Caco-2 (cell line): ENCODE measurements at regions not wholly inside any gene's neighbourhood (a gene's known extent, or its start where the extent isn't known, plus 50 kb on each side); places are given as distances from the start of the nearest gene placed in this dataset.

ENCODE experiments used
- BruUV-seq: library from RNA; stranded (reverse); fragments of 400-500 nt; replicated peaks from 2 replicates; lab custom pipeline; 2021; lab: Mats Ljungman, UMichigan
- CTCF ChIA-PET: fragments of 300-600 bp; sonication (Branson Sonifier 250); formaldehyde crosslinking; loops from one replicate; lab custom pipeline; 2022; ENCODE audit warnings: antibody characterized with exemption; lab: Charles Lee
- POLR2A ChIA-PET: fragments of 300-600 bp; sonication (Branson Sonifier 250); formaldehyde crosslinking; loops from one replicate; lab custom pipeline; 2022; ENCODE audit warnings: antibody characterized with exemption; lab: Charles Lee
- DNase-seq, 2 experiments: peaks; one replicate each; pipeline versions ENCODE4 v3.0.0 to v3.0.0-alpha.2; 2020 to 2022
- H3K27me3 ChIP-seq: replicated peaks from 2 replicates; pipeline ENCODE4 v1.6.0; 2011; ENCODE audit warnings: low read length; ENCODE audit not compliant: control insufficient read depth, insufficient read depth
- H3K36me3 ChIP-seq: 2 replicates; pipeline ENCODE4 v1.5.1; 2011; ENCODE audit warnings: low read length; ENCODE audit not compliant: control insufficient read depth, insufficient read depth
- H3K4me1 ChIP-seq: fragments of 250-450 bp; sonication (Bioruptor Pico); 2 replicates; pipeline ENCODE4 v1.5.1; 2020; ENCODE audit warnings: mild to moderate bottlenecking
- H3K4me3 ChIP-seq: 2 replicates; pipeline ENCODE4 v1.5.1; 2011; ENCODE audit warnings: low read depth, mild to moderate bottlenecking, control low read depth, low read length
- H3K9me3 ChIP-seq: fragments of 250-450 bp; sonication (Bioruptor Pico); 2 replicates; pipeline ENCODE4 v1.5.1; 2020; ENCODE audit warnings: mild to moderate bottlenecking, moderate library complexity
- H3K27ac Mint-ChIP-seq: one replicate; pipeline ENCODE4 v1.8.0; 2022; ENCODE audit warnings: mixed read lengths; ENCODE audit not compliant: unreplicated experiment
- H3K27me3 Mint-ChIP-seq: one replicate; pipeline ENCODE4 v1.8.0; 2022; ENCODE audit warnings: mixed read lengths; ENCODE audit not compliant: insufficient read depth, unreplicated experiment
- H3K36me3 Mint-ChIP-seq: one replicate; pipeline ENCODE4 v1.8.0; 2022; ENCODE audit warnings: mild to moderate bottlenecking, mixed read lengths; ENCODE audit not compliant: insufficient read depth, unreplicated experiment
- H3K4me1 Mint-ChIP-seq: one replicate; pipeline ENCODE4 v1.8.0; 2022; ENCODE audit warnings: low read depth, mixed read lengths; ENCODE audit not compliant: unreplicated experiment
- H3K4me3 Mint-ChIP-seq: one replicate; pipeline ENCODE4 v1.8.0; 2022; ENCODE audit warnings: mild to moderate bottlenecking, moderate library complexity, mixed read lengths; ENCODE audit not compliant: unreplicated experiment
- H3K9me3 Mint-ChIP-seq: one replicate; pipeline ENCODE4 v1.8.0; 2022; ENCODE audit warnings: mixed read lengths; ENCODE audit not compliant: unreplicated experiment
- intact Hi-C: fragments of 100-400 bp; cut with micrococcal nuclease; formaldehyde crosslinking; loops from one replicate; pipeline ENCODE4 v1.10.0; 2022; ENCODE audit not compliant: unreplicated experiment
- TF ChIP-seq, protein P1 (sequence below), 2 experiments: fragments of 200-600 bp in 1 of 2; IDR thresholded peaks; 1 replicate in 1 of 2; 2 replicates in 1 of 2; pipeline versions ENCODE4 v1.5.1 to v1.8.0; 2011 to 2022; ENCODE audit warnings: antibody characterized with exemption in 1 of 2, control low read depth in 1 of 2, inconsistent platforms in 1 of 2, low read depth in 1 of 2, low read length in 1 of 2, mild to moderate bottlenecking in 1 of 2, moderate library complexity in 1 of 2; ENCODE audit not compliant: insufficient read depth in 1 of 2, severe bottlenecking in 1 of 2, unreplicated experiment in 1 of 2

GRCh38 chr4:176538217-176538925 is 218.6 kb downstream of the SPCS3 start:
- CTCF ChIA-PET = no interaction called here
- intact Hi-C loops = no loop called here
- H3K4me1 ChIP-seq = no peaks in the 10 kb centered on the region

GRCh38 chr4:176539091-176539784 is 219.5 kb downstream of the SPCS3 start:
- intact Hi-C loops = no loop called here
- no peak for DNase-seq
- TF ChIP-seq, protein P1, sequence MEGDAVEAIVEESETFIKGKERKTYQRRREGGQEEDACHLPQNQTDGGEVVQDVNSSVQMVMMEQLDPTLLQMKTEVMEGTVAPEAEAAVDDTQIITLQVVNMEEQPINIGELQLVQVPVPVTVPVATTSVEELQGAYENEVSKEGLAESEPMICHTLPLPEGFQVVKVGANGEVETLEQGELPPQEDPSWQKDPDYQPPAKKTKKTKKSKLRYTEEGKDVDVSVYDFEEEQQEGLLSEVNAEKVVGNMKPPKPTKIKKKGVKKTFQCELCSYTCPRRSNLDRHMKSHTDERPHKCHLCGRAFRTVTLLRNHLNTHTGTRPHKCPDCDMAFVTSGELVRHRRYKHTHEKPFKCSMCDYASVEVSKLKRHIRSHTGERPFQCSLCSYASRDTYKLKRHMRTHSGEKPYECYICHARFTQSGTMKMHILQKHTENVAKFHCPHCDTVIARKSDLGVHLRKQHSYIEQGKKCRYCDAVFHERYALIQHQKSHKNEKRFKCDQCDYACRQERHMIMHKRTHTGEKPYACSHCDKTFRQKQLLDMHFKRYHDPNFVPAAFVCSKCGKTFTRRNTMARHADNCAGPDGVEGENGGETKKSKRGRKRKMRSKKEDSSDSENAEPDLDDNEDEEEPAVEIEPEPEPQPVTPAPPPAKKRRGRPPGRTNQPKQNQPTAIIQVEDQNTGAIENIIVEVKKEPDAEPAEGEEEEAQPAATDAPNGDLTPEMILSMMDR (IDR thresholded peaks at IDR 0.05; ENCODE audit: insufficient read depth in 1 of 2, low read depth in 1 of 2, low read length in 1 of 2, severe bottlenecking in 1 of 2, unreplicated experiment in 1 of 2) = no peak
- H3K4me3 ChIP-seq = no peak overlapping the region
- POLR2A ChIA-PET = no interaction called here
- no peaks in the 10 kb centered on the region for H3K4me1 ChIP-seq
- H3K9me3 Mint-ChIP-seq = no peaks in the 10 kb centered on the region
- no peaks in the 10 kb centered on the region for H3K36me3 ChIP-seq
- CTCF ChIA-PET = no interaction called here
- H3K27me3 Mint-ChIP-seq = peaks cover 5% of the 10 kb centered on the region
- H3K27ac Mint-ChIP-seq = no peak overlapping the region
- no peaks in the 10 kb centered on the region for H3K4me1 Mint-ChIP-seq
- H3K27me3 ChIP-seq = no peaks in the 10 kb centered on the region
- H3K36me3 Mint-ChIP-seq = no peaks in the 10 kb centered on the region
- H3K4me3 Mint-ChIP-seq = no peak overlapping the region
- no peaks in the 10 kb centered on the region for H3K9me3 ChIP-seq
- BruUV-seq = no TSS peak

More at GRCh38 chr4:176538217-176538925, 218.6 kb downstream of the SPCS3 start:
- no peaks in the 10 kb centered on the region for H3K9me3 Mint-ChIP-seq
- TF ChIP-seq, protein P1 (IDR thresholded peaks at IDR 0.05; ENCODE audit: insufficient read depth in 1 of 2, low read depth in 1 of 2, low read length in 1 of 2, severe bottlenecking in 1 of 2, unreplicated experiment in 1 of 2) = no peak
- Histone ChIP-seq H3K4me3 (no peak overlapping the region), H3K27me3 (no peaks in the 10 kb centered on the region), H3K36me3 (no peaks in the 10 kb centered on the region), H3K9me3 (no peaks in the 10 kb centered on the region)
- H3K27me3 Mint-ChIP-seq = peaks cover 5% of the 10 kb centered on the region
- BruUV-seq = no TSS peak
- H3K4me3 Mint-ChIP-seq = no peak overlapping the region
- DNase-seq = no peak
- POLR2A ChIA-PET = no interaction called here
- no peaks in the 10 kb centered on the region for H3K36me3 Mint-ChIP-seq
- no peaks in the 10 kb centered on the region for H3K4me1 Mint-ChIP-seq
- H3K27ac Mint-ChIP-seq = no peak overlapping the region

DNA sequence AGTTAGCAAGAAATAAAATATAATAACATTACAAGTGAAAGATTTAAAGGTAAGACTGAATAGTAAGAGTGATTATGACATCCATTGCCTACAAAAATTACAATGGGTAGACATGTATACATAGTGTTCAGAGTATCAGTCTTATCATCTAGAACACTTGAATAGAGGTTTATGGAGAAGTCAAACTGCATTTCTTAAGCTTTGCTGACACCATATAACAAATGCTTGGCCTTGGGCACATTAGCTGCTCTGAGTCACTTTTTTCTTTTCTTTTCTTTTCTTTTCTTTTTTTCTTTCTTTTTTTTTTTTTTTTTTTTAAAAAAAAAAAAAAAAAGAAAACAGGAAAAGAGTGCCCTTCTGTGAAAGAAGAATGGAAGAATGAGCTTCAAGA is 220.0 kb downstream of the SPCS3 start:
- POLR2A ChIA-PET = no interaction called here
- TF ChIP-seq, protein P1 (IDR thresholded peaks at IDR 0.05; ENCODE audit: insufficient read depth in 1 of 2, low read depth in 1 of 2, low read length in 1 of 2, severe bottlenecking in 1 of 2, unreplicated experiment in 1 of 2) = no peak
- H3K4me3 Mint-ChIP-seq = no peak overlapping the region

More for the DNA sequence above, 220.0 kb downstream of the SPCS3 start:
- intact Hi-C loops = no loop called here
- peaks cover 5% of the 10 kb centered on the region for H3K27me3 Mint-ChIP-seq
- BruUV-seq = no TSS peak
- H3K27me3 ChIP-seq = no peaks in the 10 kb centered on the region
- no peaks in the 10 kb centered on the region for H3K36me3 ChIP-seq
- H3K27ac Mint-ChIP-seq = no peak overlapping the region
- no peaks in the 10 kb centered on the region for H3K9me3 ChIP-seq
- CTCF ChIA-PET = no interaction called here
- no peaks in the 10 kb centered on the region for H3K4me1 ChIP-seq
- H3K4me3 ChIP-seq = no peak overlapping the region
- DNase-seq = no peak
- H3K9me3 Mint-ChIP-seq = no peaks in the 10 kb centered on the region
- H3K36me3 Mint-ChIP-seq = no peaks in the 10 kb centered on the region
- no peaks in the 10 kb centered on the region for H3K4me1 Mint-ChIP-seq
